Ishikawa (cell line): ENCODE measurements at regions not wholly inside any gene's neighbourhood (a gene's known extent, or its start where the extent isn't known, plus 50 kb on each side); places are given as distances from the start of the nearest gene placed in this dataset.

Source experiments
- CEBPB ChIP-seq: IDR thresholded peaks from 2 replicates; pipeline ENCODE4 v1.6.1; 2012
- CREB1 ChIP-seq: IDR thresholded peaks from 2 replicates; pipeline ENCODE4 v1.6.1; 2012; ENCODE audit warnings: low read depth
- EGR1 ChIP-seq: IDR thresholded peaks from 2 replicates; pipeline ENCODE4 v1.6.1; 2012
- EP300 ChIP-seq: IDR thresholded peaks from 2 replicates; pipeline ENCODE4 v1.6.1; 2012; ENCODE audit warnings: borderline replicate concordance
- FOXM1 ChIP-seq: IDR thresholded peaks from 2 replicates; pipeline ENCODE4 v1.6.1; 2012; ENCODE audit warnings: low read depth, borderline replicate concordance
- NFIC ChIP-seq: IDR thresholded peaks from 2 replicates; pipeline ENCODE4 v1.6.1; 2012
- RAD21 ChIP-seq: IDR thresholded peaks from 2 replicates; pipeline ENCODE4 v1.6.1; 2012; ENCODE audit warnings: low read depth
- TAF1 ChIP-seq: IDR thresholded peaks from 2 replicates; pipeline ENCODE4 v1.6.1; 2012; ENCODE audit warnings: low read depth, mild to moderate bottlenecking
- TCF12 ChIP-seq: IDR thresholded peaks from 2 replicates; pipeline ENCODE4 v1.6.1; 2012; ENCODE audit warnings: low read depth
- TEAD4 ChIP-seq: IDR thresholded peaks from 2 replicates; pipeline ENCODE4 v1.6.1; 2012
- USF1 ChIP-seq: IDR thresholded peaks from 2 replicates; pipeline ENCODE4 v1.6.1; 2012
- YY1 ChIP-seq: IDR thresholded peaks from 2 replicates; pipeline ENCODE4 v1.6.1; 2012; ENCODE audit warnings: low read depth
- ZBTB7A ChIP-seq: IDR thresholded peaks from 2 replicates; pipeline ENCODE4 v1.6.1; 2012; ENCODE audit warnings: low read depth
- TF ChIP-seq, protein P1 (sequence below): IDR thresholded peaks from 2 replicates; pipeline ENCODE4 v1.6.1; 2012
- TF ChIP-seq, protein P2 (sequence below): IDR thresholded peaks from 2 replicates; pipeline ENCODE4 v1.6.1; 2012; ENCODE audit warnings: low read depth, mild to moderate bottlenecking

- TF ChIP-seq TAF1 (no peak), CEBPB (no peak), FOXM1 (no peak), TCF12 (no peak), RAD21 (no peak), ZBTB7A (no peak), CREB1 (no peak), EP300 (no peak), NFIC (no peak)
- TF ChIP-seq, protein P1, sequence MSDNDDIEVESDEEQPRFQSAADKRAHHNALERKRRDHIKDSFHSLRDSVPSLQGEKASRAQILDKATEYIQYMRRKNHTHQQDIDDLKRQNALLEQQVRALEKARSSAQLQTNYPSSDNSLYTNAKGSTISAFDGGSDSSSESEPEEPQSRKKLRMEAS = no peak
Observed at GRCh38 chr20:37630993-37631392, 62.8 kb upstream of the CTNNBL1 start.

DNA sequence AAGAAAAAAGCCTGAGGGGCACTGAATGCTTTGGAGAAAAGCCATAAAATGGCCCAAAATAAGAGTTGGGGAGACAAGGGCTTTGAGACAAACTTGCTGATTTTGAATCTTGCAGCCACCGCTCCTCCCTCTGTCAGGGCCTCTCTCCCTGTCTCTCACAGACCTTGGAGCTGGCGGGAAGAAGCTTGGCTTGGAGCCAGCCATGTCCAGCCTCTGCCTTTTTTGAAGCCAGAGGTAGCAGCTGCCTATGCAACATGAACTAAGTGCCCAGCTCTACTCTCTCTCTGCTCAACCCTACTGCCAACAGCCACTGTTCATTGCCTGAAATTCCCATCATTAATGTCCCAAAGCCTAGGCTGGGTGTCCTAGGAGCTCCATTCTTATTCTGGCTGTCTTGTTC, 63.7 kb upstream of the CTNNBL1 start:
- TF ChIP-seq EP300 (no peak), CREB1 (no peak), TEAD4 (no peak), CEBPB (no peak), TCF12 (no peak)

GRCh38 chr20:37627767-37628130, 66.1 kb upstream of the CTNNBL1 start:
- TF ChIP-seq RAD21 = no peak
- no peak for TF ChIP-seq USF1
- no peak for TF ChIP-seq TCF12
- TF ChIP-seq TEAD4 = no peak
- TF ChIP-seq EGR1 = no peak
- no peak for TF ChIP-seq ZBTB7A
- TF ChIP-seq, protein P1 = no peak
- TF ChIP-seq TAF1 = no peak
- no peak for TF ChIP-seq YY1
- TF ChIP-seq CEBPB = no peak
- no peak for TF ChIP-seq NFIC
- no peak for TF ChIP-seq FOXM1
- no peak for TF ChIP-seq CREB1
- no peak for TF ChIP-seq EP300
- TF ChIP-seq, protein P2, sequence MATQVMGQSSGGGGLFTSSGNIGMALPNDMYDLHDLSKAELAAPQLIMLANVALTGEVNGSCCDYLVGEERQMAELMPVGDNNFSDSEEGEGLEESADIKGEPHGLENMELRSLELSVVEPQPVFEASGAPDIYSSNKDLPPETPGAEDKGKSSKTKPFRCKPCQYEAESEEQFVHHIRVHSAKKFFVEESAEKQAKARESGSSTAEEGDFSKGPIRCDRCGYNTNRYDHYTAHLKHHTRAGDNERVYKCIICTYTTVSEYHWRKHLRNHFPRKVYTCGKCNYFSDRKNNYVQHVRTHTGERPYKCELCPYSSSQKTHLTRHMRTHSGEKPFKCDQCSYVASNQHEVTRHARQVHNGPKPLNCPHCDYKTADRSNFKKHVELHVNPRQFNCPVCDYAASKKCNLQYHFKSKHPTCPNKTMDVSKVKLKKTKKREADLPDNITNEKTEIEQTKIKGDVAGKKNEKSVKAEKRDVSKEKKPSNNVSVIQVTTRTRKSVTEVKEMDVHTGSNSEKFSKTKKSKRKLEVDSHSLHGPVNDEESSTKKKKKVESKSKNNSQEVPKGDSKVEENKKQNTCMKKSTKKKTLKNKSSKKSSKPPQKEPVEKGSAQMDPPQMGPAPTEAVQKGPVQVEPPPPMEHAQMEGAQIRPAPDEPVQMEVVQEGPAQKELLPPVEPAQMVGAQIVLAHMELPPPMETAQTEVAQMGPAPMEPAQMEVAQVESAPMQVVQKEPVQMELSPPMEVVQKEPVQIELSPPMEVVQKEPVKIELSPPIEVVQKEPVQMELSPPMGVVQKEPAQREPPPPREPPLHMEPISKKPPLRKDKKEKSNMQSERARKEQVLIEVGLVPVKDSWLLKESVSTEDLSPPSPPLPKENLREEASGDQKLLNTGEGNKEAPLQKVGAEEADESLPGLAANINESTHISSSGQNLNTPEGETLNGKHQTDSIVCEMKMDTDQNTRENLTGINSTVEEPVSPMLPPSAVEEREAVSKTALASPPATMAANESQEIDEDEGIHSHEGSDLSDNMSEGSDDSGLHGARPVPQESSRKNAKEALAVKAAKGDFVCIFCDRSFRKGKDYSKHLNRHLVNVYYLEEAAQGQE = no peak

GRCh38 chr20:37627060-37627766, 66.6 kb upstream of the CTNNBL1 start:
- TF ChIP-seq CEBPB (no peak), EP300 (no peak), USF1 (no peak), RAD21 (no peak)
- TF ChIP-seq, protein P2 = peak; percentile 99

GRCh38 chr20:37624963-37625362, 68.9 kb upstream of the CTNNBL1 start:
- no peak for TF ChIP-seq TEAD4
- TF ChIP-seq USF1 = no peak

DNA sequence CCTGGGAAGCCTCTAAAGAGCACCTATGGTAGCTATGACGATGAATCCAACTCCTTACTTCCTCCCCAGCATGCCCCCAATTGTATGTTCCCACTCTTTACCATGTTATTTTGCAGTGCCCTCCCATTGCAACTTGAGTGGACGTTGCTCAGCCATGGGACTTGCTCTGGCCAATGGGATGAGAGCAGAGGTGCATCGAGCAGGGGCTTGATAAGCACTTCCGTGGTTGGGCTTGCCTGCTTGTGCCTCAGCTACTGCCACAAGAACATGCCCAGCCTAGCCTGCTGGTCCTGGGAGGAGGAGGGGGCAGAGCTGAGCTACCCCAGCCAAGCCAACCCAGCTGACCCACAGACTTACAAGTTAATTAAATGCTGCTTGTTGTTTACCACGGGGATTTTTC, 71.1 kb upstream of the CTNNBL1 start:
- TF ChIP-seq FOXM1 (no peak), NFIC (no peak), YY1 (no peak), USF1 (no peak), EP300 (no peak), ZBTB7A (no peak), RAD21 (no peak), CREB1 (no peak), CEBPB (no peak), EGR1 (no peak)
- TF ChIP-seq, protein P2 = no peak
